ENCODE measurements at regions not wholly inside any gene's neighbourhood (a gene's known extent, or its start where the extent isn't known, plus 50 kb on each side); places are given as distances from the start of the nearest gene placed in this dataset.

DNA sequence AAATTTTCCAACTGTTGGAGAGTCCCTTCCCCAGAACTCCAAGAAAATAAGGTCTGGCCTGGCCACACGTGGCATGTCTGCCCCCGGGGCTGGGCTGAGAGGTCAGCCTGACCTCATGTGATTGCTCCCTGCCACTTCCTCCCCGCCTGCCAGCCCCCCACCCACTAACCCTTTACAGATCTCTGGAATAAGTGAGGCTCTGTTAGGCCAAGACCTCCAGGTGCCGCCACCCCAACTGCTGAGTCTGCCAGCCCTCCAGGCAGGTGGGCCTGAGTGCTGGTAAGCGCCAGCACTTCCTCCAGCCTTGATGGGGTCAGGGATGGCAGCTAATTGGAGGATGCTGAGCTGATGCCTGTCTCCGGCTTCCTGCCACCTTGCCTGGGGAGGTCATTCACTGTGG lies 658.4 kb downstream of the MED13L start:
- Histone ChIP-seq H3K27me3 (ENCODE audit: control insufficient read depth in 2 of 2, insufficient read depth in 2 of 2, low read length in 2 of 2) (peaks cover 0 to 8% of the 10 kb centered on the region in 2 donors), H3K4me3 (replicated peaks in 1 of 3; ENCODE audit: low read depth in 2 of 3, low read length in 3 of 3) (no peak overlapping the region), H3K27ac (ENCODE audit: low read depth in 1 of 2, low read length in 2 of 2) (no peak overlapping the region), H3K4me2 (replicated peaks; ENCODE audit: extremely low read depth, low read length, poor library complexity, severe bottlenecking) (no peak overlapping the region), H3K36me3 (replicated peaks in 1 of 2; ENCODE audit: control insufficient read depth in 1 of 2, insufficient read depth in 2 of 2, low read length in 2 of 2) (no peaks in the 10 kb centered on the region), H4K20me1 (ENCODE audit: insufficient read depth, low read length) (no peaks in the 10 kb centered on the region), H3K79me2 (ENCODE audit: insufficient read depth, low read length) (no peaks in the 10 kb centered on the region), H3K9ac (ENCODE audit: insufficient read depth, low read length, poor library complexity, severe bottlenecking) (no peak overlapping the region), H3K9me3 (replicated peaks in 1 of 2; ENCODE audit: control insufficient read depth in 1 of 2, insufficient read depth in 1 of 2, low read length in 2 of 2) (no peaks in the 10 kb centered on the region), H2AFZ (ENCODE audit: insufficient read depth, low read depth, low read length, poor library complexity, severe bottlenecking) (no peak overlapping the region), H3K4me1 (ENCODE audit: control insufficient read depth in 1 of 2, insufficient read depth in 2 of 2, low read length in 2 of 2) (no peaks in the 10 kb centered on the region)
- Mint-ChIP-seq H3K36me3 (no peaks in the 10 kb centered on the region), H3K27ac (no peak overlapping the region), H3K9me3 (peaks cover 0 to 1% (median 0%) of the 10 kb centered on the region in 7 donors), H3K27me3 (ENCODE audit: low read depth in 3 of 3) (peaks cover 5 to 9% (median 6%) of the 10 kb centered on the region in 3 donors), H3K4me3 (no peak overlapping the region), H3K4me1 (no peaks in the 10 kb centered on the region)
- intact Hi-C loops (cut with micrococcal nuclease), result no loop called here
- 50% methylated on average over 5 of the region's 6 CpGs for WGBS (ENCODE audit: insufficient coverage)
- TF ChIP-seq, protein P1, sequence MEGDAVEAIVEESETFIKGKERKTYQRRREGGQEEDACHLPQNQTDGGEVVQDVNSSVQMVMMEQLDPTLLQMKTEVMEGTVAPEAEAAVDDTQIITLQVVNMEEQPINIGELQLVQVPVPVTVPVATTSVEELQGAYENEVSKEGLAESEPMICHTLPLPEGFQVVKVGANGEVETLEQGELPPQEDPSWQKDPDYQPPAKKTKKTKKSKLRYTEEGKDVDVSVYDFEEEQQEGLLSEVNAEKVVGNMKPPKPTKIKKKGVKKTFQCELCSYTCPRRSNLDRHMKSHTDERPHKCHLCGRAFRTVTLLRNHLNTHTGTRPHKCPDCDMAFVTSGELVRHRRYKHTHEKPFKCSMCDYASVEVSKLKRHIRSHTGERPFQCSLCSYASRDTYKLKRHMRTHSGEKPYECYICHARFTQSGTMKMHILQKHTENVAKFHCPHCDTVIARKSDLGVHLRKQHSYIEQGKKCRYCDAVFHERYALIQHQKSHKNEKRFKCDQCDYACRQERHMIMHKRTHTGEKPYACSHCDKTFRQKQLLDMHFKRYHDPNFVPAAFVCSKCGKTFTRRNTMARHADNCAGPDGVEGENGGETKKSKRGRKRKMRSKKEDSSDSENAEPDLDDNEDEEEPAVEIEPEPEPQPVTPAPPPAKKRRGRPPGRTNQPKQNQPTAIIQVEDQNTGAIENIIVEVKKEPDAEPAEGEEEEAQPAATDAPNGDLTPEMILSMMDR (IDR thresholded peaks at IDR 0.05), result no peak
- DNase-seq, result no peak

DNA sequence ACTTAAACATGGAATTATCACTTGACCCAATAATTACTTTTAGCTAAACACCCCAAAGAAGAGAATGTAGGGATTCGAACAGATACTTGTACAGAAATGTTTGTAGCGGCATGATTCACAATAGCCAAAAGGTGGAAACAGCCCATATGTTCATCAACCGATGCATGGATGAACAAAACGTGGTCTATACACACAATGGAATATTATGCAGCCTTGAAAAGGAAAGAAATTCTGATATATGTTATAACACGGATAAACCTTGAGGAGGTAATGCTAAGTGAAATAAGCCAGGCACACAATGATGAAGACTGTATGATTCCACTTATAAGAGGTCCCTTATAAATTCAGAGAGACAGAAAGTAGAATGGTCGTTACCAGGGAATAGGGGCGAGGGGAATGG lies 659.4 kb downstream of the MED13L start:
- H3K4me3 ChIP-seq (replicated peaks in 1 of 3; ENCODE audit: low read depth in 2 of 3, low read length in 3 of 3), result no peak overlapping the region
- peaks cover 0 to 1% of the 10 kb centered on the region in 2 donors for H3K27me3 ChIP-seq (ENCODE audit: control insufficient read depth in 2 of 2, insufficient read depth in 2 of 2, low read length in 2 of 2)
- H3K79me2 ChIP-seq (ENCODE audit: insufficient read depth, low read length), result no peaks in the 10 kb centered on the region
- 94% methylated on average over 2 of the region's 7 CpGs for WGBS (ENCODE audit: insufficient coverage)
- Mint-ChIP-seq H3K27ac (no peak overlapping the region), H3K4me1 (no peaks in the 10 kb centered on the region), H3K27me3 (ENCODE audit: low read depth in 3 of 3) (peaks cover 1 to 2% (median 2%) of the 10 kb centered on the region in 3 donors), H3K9me3 (peaks cover 0 to 2% (median 0%) of the 10 kb centered on the region in 7 donors), H3K4me3 (no peak overlapping the region), H3K36me3 (no peaks in the 10 kb centered on the region)
- no peak overlapping the region for H3K9ac ChIP-seq (ENCODE audit: insufficient read depth, low read length, poor library complexity, severe bottlenecking)
- H3K9me3 ChIP-seq (replicated peaks in 1 of 2; ENCODE audit: control insufficient read depth in 1 of 2, insufficient read depth in 1 of 2, low read length in 2 of 2), result no peaks in the 10 kb centered on the region
- H4K20me1 ChIP-seq (ENCODE audit: insufficient read depth, low read length), result no peaks in the 10 kb centered on the region
- H3K36me3 ChIP-seq (replicated peaks in 1 of 2; ENCODE audit: control insufficient read depth in 1 of 2, insufficient read depth in 2 of 2, low read length in 2 of 2), result no peaks in the 10 kb centered on the region
- H3K4me2 ChIP-seq (replicated peaks; ENCODE audit: extremely low read depth, low read length, poor library complexity, severe bottlenecking), result no peak overlapping the region
- no peak overlapping the region for H2AFZ ChIP-seq (ENCODE audit: insufficient read depth, low read depth, low read length, poor library complexity, severe bottlenecking)
- intact Hi-C loops (cut with micrococcal nuclease), result no loop called here
- TF ChIP-seq, protein P1 (IDR thresholded peaks at IDR 0.05), result no peak
- no peak overlapping the region for H3K27ac ChIP-seq (ENCODE audit: low read depth in 1 of 2, low read length in 2 of 2)
- no peak for DNase-seq
- H3K4me1 ChIP-seq (ENCODE audit: control insufficient read depth in 1 of 2, insufficient read depth in 2 of 2, low read length in 2 of 2), result no peaks in the 10 kb centered on the region
